ENCODE measurements at regions not wholly inside any gene's neighbourhood (a gene's known extent, or its start where the extent isn't known, plus 50 kb on each side); places are given as distances from the start of the nearest gene placed in this dataset.

DNA sequence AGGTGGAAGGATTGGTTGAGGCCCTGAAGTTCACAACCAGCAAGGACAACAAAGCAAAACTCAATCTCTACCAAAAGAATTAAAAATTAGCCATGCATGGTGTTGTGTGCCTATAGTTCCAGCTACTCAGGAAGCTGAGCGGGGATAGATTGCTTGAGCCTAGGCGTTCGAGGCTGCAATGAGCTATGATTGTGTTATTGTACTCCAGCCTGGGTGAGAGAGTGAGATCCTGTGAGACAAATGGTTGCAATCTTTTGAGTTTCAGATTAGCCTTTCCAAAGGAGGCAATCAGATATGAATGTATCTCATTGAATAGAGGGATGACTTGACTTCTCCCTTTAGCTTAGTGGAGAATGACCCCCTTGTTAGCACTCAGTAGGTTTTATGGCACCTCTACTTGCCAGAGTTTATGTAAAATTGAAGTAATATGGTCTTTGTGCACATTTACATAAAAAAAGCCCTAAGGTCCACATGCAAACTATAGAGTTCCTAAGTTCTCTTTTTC is 105.6 kb upstream of the OLFM3 start:
- H3K36me3 ChIP-seq: no peaks in the 10 kb centered on the region
- intact Hi-C loops (cut with DNase I; ENCODE audit: low total_unique reads): no loop called here
- H3K4me1 ChIP-seq: no peaks in the 10 kb centered on the region
- TF ChIP-seq POLR2A (IDR thresholded peaks at IDR 0.05) (no peak), POLR2AphosphoS5 (IDR thresholded peaks at IDR 0.05) (no peak)
- TF ChIP-seq, protein P1, sequence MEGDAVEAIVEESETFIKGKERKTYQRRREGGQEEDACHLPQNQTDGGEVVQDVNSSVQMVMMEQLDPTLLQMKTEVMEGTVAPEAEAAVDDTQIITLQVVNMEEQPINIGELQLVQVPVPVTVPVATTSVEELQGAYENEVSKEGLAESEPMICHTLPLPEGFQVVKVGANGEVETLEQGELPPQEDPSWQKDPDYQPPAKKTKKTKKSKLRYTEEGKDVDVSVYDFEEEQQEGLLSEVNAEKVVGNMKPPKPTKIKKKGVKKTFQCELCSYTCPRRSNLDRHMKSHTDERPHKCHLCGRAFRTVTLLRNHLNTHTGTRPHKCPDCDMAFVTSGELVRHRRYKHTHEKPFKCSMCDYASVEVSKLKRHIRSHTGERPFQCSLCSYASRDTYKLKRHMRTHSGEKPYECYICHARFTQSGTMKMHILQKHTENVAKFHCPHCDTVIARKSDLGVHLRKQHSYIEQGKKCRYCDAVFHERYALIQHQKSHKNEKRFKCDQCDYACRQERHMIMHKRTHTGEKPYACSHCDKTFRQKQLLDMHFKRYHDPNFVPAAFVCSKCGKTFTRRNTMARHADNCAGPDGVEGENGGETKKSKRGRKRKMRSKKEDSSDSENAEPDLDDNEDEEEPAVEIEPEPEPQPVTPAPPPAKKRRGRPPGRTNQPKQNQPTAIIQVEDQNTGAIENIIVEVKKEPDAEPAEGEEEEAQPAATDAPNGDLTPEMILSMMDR (IDR thresholded peaks at IDR 0.05): no peak
- no peak for DNase-seq (ENCODE audit: low spot score in 2 of 2)
- no peaks in the 10 kb centered on the region for H3K9me3 ChIP-seq
- no peak overlapping the region for H3K27ac ChIP-seq
- H3K27me3 ChIP-seq: no peaks in the 10 kb centered on the region
- no peak overlapping the region for H3K4me3 ChIP-seq

DNA sequence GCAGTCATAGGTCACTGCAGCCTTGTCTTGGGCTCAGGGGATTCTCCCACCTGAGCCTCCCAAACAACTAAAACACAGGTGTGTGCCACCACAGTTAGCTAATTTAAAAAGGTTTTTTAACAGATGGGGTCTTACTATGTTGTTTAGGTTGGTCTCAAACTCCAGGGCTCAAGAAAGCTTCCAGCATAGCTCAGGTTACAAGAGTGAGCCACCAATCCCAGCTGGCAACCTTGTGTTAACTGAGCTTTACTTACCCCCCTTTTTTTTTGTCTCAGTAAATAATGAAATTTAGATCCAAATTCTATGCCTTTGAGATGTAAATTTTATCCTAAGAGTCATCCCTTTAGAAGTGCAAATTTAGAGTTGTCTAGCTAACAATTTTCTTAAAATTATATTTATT is 103.9 kb upstream of the OLFM3 start:
- no peaks in the 10 kb centered on the region for H3K36me3 ChIP-seq
- no peaks in the 10 kb centered on the region for H3K9me3 ChIP-seq
- H3K4me3 ChIP-seq: no peak overlapping the region
- intact Hi-C loops (cut with DNase I; ENCODE audit: low total_unique reads): no loop called here
- no peaks in the 10 kb centered on the region for H3K4me1 ChIP-seq
- TF ChIP-seq, protein P1 (IDR thresholded peaks at IDR 0.05): no peak
- TF ChIP-seq POLR2AphosphoS5 (IDR thresholded peaks at IDR 0.05): no peak
- TF ChIP-seq POLR2A (IDR thresholded peaks at IDR 0.05): no peak
- no peak overlapping the region for H3K27ac ChIP-seq
- DNase-seq (ENCODE audit: low spot score in 2 of 2): no peak
- no peaks in the 10 kb centered on the region for H3K27me3 ChIP-seq

DNA sequence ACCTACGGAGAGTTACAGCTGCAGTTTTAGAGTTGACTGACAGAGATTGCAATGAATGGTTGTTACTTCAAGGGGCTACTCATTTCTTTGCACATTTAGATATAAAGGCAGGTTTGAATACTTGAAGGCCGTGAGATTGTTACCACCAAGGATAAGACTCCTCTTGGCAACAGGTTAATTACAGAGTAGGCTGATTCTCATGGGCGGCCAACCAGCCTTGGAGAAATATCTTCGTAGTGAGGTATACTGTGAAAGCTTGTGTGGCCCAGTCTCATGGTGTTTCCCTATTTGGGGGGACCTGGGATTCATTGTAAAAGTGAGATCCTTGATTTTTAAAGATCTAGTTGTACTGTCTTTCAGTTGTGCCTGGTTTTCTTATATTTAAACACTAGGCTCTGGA is 103.2 kb upstream of the OLFM3 start:
- Histone ChIP-seq H3K27ac (no peak overlapping the region), H3K4me1 (no peaks in the 10 kb centered on the region), H3K4me3 (no peak overlapping the region), H3K36me3 (no peaks in the 10 kb centered on the region), H3K27me3 (no peaks in the 10 kb centered on the region), H3K9me3 (no peaks in the 10 kb centered on the region)
- DNase-seq (ENCODE audit: low spot score in 2 of 2): no peak
- intact Hi-C loops (cut with DNase I; ENCODE audit: low total_unique reads): no loop called here
- no peak for TF ChIP-seq POLR2AphosphoS5 (IDR thresholded peaks at IDR 0.05)
- TF ChIP-seq, protein P1 (IDR thresholded peaks at IDR 0.05): no peak
- no peak for TF ChIP-seq POLR2A (IDR thresholded peaks at IDR 0.05)

DNA sequence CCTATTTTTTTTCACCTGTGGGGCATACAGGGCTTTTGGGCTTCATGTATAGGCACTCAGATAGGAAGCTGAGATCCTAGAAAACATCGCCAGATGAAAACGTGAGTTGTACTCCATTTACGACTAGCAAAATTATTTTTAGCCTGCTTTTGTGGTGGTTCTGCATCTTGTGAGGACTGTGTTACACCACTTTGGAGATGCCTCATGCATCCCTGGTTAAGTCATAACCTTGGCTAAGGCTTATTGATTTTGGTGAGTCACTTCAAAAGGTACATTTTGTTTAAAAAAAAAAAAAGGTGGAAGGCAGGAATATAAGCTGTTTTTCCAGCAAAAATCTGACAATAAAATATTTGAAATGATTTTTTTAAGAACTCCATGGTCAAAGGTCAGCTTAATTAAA is 101.8 kb upstream of the OLFM3 start:
- intact Hi-C loops (cut with DNase I; ENCODE audit: low total_unique reads): no loop called here
- TF ChIP-seq POLR2AphosphoS5 (IDR thresholded peaks at IDR 0.05) (no peak), POLR2A (IDR thresholded peaks at IDR 0.05) (no peak)
- TF ChIP-seq, protein P1 (IDR thresholded peaks at IDR 0.05): no peak
- no peak for DNase-seq (ENCODE audit: low spot score in 2 of 2)
- H3K27ac ChIP-seq: no peak overlapping the region
- H3K4me3 ChIP-seq: no peak overlapping the region
- no peaks in the 10 kb centered on the region for H3K9me3 ChIP-seq
- no peaks in the 10 kb centered on the region for H3K4me1 ChIP-seq
- H3K36me3 ChIP-seq: no peaks in the 10 kb centered on the region
- H3K27me3 ChIP-seq: no peaks in the 10 kb centered on the region

DNA sequence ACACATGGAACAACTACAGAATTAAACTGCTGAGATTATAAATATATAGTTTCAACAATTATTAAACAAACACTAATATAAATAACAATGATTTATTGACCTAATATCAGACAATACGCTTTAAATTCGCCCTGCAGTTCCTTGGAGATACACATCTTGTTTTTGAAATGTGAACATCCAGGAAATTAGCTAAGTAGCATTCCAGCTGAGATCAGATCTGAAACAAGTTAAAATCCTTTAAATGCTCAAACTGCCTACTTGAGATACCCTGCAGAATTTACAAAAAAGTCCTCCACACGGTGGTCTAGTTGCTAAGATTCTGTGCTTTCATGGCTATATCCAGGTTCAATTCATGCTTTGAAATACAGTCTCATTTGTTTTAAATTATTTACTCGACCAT is 101.4 kb upstream of the OLFM3 start:
- DNase-seq (ENCODE audit: low spot score in 2 of 2): no peak
- no peak for TF ChIP-seq POLR2A (IDR thresholded peaks at IDR 0.05)
- TF ChIP-seq, protein P1 (IDR thresholded peaks at IDR 0.05): no peak
- Histone ChIP-seq H3K9me3 (no peaks in the 10 kb centered on the region), H3K27ac (no peak overlapping the region), H3K27me3 (no peaks in the 10 kb centered on the region), H3K4me1 (no peaks in the 10 kb centered on the region), H3K36me3 (no peaks in the 10 kb centered on the region), H3K4me3 (no peak overlapping the region)
- intact Hi-C loops (cut with DNase I; ENCODE audit: low total_unique reads): no loop called here

Data from breast epithelium (tissue), 4 donors.